ENCODE measurements at regions not wholly inside any gene's neighbourhood (a gene's known extent, or its start where the extent isn't known, plus 50 kb on each side); places are given as distances from the start of the nearest gene placed in this dataset.
"Not testable (repeated sequence)": the region's sequence is repeated elsewhere in the genome, so short reads cannot be mapped to it uniquely, and the experiment has no call there.

DNA sequence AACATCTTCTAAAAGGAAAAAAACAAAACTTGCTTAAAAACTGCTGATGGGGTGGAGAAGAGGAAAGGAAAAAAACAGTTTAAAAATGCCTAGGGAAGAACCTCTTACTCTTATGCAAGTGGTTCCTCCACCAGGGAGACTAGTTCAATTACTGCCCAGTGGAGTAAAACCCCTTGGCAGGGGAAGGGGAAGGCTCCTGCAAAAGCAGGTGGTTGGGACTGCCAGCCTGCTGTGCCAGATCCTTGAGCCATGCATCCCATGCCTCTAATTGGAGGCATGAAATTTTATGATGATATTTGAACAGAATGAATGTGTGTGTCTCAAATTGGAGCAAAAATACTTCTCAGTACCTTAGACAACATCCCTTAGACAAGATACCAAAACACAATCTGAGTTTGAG, 118.8 kb downstream of the FSCB start:
- no peak for DNase-seq (ENCODE audit: low read depth in 4 of 4, low spot score in 1 of 4)

DNA sequence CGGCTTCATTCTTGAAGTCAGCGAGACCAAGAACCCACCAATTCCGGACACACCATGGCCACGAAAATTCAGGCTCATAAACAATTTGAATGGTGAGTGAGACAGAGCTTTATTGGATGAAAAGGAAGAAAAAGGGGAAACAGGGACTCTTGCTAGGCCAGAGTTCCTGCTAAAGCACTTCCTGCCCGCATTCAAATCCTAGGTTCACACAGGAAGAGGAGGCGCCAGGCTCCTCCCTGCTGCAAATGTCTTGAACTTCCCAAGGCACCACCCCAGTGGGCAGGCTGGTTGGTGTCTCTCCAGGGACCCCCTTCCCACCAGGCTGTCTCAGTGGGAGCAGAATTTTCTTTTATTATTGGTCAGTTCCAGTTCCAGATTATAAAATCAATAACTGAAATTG, 121.2 kb downstream of the FSCB start:
- no peak for DNase-seq (ENCODE audit: low read depth in 4 of 4, low spot score in 1 of 4)

DNA sequence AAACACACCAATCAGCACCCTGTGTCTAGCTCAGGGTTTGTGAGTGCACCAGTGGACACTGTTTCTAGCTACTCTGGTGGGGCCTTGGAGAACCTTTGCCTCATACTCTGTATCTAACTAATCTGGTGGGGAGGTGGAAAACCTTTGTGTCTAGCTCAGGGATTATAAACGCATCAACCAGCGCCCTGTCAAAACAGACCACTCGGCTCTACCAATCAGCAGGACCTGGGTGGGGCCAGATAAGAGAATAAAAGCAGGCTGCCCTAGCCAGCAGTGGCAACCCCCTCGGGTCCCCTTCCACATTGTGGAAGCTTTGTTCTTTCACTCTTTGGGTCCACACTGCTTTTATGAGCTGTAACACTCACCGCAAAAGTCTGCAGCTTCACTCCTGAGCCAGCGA, 121.8 kb downstream of the FSCB start:
- not testable (repeated sequence) for DNase-seq (ENCODE audit: low read depth in 4 of 4, low spot score in 1 of 4)

DNA sequence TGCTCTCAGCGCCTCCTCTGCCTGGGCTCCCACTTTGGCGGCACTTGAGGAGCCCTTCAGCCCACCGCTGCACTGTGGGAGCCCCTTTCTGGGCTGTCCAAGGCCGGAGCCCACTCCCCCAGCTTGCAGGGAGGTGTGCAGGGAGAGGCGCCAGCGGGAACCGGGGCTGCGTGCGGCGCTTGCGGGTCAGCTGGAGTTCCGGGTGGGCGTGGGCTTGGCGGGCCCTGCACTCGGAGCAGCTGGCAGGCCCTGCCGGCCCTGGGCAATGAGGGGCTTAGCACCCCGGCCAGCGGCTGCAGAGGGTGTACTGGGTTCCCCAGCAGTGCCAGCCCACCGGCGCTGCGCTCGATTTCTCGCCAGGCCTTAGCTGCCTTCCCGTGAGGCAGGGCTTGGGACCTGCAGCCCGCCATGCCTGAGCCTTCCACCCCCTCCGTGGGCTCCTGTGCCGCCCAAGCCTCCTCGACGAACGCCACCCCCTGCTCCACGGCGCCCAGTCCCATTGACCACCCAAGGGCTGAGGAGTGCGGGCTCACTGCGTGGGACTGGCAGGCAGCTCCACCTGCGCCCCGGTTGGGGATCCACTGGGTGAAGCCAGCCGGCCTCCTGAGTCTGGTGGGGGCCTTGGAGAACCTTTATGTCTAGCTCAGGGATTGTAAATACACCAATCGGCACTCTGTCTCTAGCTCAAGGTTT, 122.3 kb downstream of the FSCB start:
- DNase-seq (ENCODE audit: low read depth in 4 of 4, low spot score in 1 of 4): not testable (repeated sequence)

DNA sequence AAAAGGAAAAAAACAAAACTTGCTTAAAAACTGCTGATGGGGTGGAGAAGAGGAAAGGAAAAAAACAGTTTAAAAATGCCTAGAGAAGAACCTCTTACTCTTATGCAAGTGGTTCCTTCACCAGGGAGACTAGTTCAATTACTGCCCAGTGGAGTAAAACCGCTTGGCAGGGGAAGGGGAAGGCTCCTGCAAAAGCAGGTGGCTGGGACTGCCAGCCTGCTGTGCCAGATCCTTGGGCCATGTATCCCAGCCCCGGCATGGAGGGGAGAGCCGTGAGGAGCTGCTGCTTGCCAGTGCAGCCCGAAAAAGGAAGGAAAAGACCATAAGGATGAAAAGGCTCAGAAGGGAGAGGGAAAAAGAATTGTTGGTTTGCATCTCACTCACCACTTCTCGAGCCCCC, 123.0 kb downstream of the FSCB start:
- DNase-seq (ENCODE audit: low read depth in 4 of 4, low spot score in 1 of 4): no peak

DNA sequence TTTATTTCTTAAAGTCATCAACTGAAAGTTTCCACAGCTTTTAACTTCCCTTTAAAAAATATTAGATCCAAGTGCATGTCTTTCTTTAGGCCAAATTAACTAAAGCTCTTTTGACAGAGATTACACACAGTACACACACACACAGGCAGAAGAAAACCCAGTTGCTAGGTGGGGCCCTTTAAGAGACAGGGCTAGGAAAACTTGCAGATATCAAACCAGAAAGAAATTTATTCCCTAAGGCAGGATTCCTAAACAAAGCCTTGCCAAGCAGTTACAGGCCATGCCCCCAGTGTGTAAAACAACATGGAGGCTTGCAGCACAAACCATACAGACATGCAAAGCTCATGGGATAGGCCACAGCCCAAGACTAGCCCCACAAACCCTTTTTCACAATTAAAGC, 123.4 kb downstream of the FSCB start:
- no peak for DNase-seq (ENCODE audit: low read depth in 4 of 4, low spot score in 1 of 4)

DNA sequence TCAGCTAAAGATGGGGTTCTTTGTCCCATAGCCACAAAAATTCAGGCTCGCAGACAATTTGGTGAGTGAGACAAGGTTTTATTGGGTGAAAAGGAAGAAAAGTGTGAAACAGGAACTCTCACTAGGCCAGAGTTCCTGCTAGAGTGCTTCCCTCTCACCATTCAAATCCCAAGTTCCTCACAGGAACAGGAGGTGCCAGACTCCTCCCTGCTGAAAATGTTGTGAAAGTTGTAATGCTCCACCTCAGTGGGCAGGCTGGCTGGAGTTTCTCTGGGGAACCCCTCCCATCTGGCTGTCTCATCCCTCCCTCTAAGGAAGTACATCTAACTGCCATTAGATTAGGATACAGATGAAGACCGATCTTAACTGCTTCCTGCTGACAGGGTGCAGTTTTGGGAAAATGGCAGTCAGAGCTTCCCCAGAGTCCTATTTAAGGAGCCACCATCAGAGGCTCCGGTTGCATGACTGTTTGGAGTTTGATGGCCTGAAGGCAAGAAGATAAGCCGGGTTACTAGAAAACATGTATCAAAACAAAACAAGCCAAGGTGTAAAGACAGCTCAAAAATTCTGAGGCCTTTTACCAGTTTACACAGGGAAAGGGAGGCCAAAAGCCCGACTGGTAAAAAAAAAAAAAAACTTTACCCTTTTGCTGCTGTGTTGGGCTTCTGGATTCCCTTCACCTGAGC, 127.6 kb downstream of the FSCB start:
- no peak for DNase-seq (ENCODE audit: low read depth in 4 of 4, low spot score in 1 of 4)

DNA sequence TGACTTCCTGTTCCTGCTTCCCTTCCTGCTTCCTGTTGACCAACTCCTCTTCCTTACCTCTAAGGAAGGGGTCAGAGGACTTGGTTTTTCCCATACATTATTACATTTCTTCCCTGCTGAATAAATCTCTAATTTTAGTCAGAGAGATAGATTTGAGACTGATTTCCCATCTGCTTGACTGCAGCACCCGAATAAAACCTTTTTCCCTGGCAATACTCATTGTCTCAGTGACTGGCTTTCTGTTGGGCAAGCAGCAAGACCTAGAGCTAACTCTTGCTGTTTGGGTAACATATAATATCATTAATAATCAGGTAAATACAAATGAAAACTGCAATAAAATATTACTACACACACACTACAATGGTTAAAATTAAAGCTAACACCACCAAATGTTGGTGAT, 132.2 kb downstream of the FSCB start:
- DNase-seq (ENCODE audit: low read depth in 4 of 4, low spot score in 1 of 4): no peak

DNA sequence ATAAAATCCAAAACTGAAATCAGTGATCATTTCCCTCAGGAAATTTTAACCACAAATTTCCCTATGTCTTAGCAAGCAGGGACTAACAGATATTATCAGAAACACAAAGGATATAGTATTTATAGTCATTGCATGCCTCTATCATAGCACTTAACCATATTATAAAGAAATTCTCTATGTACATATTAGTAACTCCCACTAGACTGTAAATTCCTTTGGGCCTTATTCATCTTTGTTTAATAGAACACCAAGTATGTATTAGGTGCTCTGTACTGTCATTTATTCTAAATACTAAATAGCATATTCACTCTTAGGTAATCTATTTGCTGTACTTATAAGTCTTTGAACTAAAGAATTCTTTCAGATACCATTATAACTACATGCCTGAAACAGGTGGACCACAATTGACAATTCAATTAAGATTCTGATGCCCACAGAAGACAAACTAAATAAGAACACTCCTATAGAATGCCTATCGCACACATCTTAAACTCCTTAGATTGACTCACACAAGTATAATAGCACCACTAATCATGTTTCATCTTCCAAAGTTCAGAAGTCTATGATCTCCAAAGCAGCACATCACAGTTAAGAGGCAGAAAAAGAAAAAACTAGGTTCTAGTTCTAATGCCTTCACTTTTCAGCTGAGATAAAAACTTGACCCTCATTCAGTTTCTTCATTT, 134.1 kb downstream of the FSCB start:
- DNase-seq (ENCODE audit: low read depth in 4 of 4, low spot score in 1 of 4): no peak

DNA sequence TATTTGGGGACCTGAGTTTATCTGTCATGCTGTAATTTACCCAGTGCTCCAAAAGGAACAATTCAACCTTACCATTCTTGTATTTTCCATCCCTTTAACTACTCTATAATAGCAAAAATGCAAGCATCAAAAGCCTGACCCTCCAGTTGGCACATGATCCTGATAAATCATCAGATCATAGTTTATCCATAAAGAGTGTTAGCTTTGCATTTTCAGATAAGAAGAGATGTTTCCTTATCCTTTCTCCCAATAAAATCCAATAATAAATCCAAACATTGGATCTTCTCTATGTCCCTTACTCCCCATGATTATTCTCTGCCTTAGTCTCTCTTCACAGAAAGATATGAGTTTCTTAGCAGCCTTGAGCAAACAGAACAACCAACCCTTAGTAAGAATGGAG, 134.9 kb downstream of the FSCB start:
- no peak for DNase-seq (ENCODE audit: low read depth in 4 of 4, low spot score in 1 of 4)

DNA sequence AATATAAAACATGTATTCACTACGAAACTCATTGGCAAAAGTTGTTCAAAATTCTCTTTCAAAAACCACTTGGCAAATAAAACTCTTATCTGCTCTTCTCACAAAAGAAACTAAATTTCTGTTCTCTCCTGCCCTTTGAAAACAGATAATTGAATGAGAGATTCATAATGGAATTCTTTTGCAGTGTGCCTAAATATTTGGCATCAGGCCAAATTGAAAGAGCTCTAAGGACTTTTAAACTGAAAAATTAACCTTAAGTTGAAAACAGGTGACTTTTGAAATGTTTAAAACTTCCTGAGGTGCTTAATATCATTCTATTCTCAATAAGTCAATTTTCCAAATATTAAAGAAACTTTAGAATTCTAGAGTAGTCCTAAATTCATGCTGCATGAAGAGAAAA, 136.4 kb downstream of the FSCB start:
- no peak for DNase-seq (ENCODE audit: low read depth in 4 of 4, low spot score in 1 of 4)

DNA sequence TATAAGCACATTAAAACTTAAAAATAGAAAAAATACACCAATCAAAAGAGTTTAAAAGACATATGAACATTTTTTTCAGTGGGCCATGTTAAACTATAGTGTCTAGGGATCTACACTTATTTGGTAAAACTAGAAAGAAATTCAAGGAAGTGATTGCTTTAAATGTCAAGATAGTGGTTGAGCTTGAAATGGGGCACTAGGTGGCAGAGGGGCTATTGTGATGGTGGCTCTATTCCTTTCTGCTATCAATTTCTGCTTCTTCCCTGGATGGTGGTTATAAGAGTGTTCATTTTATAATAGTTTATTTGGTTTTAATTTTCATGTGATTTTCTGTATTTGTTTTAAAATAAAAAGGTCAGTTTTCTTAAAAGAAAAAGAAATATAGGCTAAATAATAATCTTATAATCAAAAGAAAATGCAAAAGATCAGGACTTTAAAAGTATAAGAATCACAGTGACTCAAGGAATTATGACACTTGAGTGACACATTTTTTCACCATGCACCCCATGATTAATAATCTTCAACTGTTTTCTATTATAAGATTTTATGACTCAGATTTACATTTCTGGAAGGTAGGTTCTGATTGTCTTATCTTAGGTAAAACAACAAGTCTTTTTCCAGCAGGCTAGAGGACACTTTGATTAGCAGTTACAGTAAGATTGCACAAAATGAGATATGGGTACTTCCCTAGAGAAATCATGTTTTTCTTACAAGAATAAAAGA, 137.5 kb downstream of the FSCB start:
- DNase-seq (ENCODE audit: low read depth in 4 of 4, low spot score in 1 of 4): no peak

DNA sequence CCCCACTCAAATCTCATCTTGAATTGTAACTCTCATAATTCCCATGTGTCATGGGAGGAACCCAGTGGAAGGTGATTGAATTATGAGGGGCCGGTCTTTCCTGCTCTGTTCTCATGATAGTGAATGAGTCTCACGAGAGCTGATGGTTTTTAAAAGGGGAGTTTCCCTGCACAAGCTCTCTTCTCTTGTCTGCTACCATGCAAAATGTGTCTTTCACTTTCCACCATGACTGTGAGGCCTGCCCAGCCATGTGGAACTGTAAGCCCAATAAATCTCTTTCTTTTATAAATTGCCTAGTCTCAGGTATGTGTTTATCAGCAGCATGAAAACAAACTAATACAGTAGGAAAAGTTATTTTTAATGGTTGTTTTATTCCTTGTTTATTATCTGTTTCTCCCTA, 146.0 kb downstream of the FSCB start:
- DNase-seq (ENCODE audit: low read depth in 4 of 4, low spot score in 1 of 4): no peak

DNA sequence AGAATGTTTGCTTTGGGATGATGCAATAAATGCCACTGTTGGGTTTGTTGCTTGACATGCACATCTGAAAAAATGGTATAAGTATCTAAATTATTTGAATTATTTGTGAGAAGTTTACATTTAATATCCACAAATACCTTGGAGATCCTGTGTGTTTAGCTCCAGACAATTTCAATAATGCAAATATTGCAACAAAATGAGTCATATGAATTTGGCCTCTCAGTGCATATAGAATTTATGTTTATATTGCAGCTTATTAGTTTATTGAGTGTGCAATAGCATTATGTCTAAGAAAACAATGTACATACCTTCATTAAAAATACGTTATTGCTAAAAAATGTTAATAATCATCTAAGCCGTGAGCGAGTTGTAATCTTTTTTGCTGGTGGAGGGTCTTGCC, 153.3 kb downstream of the FSCB start:
- DNase-seq (ENCODE audit: low read depth in 4 of 4, low spot score in 1 of 4): no peak

DNA sequence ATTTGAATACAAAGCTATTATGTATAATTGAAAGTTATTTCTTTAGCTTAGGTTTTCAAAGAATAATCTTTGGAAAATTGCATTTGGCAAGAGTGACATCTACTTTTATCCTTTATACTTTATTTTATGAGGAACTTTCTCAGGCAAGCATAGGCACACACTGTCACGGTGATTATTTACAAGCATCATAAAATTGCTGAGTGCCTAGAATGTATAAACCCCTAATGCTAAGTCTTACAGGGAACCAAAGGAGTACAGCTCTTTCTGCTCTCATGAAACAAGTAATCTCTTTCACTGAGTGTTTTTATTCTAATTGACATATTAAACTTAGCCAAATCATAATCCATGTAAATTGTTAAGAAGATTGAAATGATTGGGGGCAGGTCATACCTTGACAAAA, 154.9 kb downstream of the FSCB start:
- no peak for DNase-seq (ENCODE audit: low read depth in 4 of 4, low spot score in 1 of 4)

DNA sequence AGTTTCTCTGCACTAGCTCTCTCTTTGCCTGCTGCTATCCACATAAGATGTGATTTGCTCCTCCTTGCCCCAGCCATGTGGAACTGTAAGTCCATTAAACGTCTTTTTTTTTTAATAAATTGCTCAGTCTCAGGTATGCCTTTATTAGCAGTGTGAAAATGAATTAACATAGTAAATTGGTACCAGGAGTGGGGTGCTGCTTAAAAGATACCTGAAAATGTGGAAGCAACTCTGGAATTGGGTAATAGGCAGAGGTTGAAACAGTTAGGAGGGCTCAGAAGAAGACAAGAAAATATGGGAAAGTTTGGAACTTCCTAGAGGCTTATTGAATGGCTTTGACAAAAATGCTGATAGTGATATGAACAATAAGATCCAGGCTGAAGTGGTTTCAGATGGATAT, 159.8 kb downstream of the FSCB start:
- DNase-seq (ENCODE audit: low read depth in 4 of 4, low spot score in 1 of 4): no peak

DNA sequence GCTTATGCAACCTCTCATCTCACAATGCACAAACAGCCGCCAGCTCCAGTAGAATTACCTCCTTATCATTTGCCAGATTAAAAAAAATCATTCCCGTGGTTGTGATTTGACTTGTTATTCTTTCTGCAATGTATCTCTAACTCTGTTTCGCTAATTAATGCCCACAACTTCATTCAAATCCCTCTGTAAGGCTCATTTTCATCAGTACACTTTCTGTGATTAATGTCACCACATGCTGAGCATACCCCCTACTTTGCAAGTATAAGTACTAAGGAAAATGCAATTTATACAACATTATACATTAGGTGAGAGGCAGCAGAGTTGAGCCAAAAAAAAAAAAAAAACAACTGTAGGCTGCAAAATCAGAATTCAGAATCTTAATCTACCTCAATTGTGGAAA, 166.0 kb downstream of the FSCB start:
- DNase-seq (ENCODE audit: low read depth in 4 of 4, low spot score in 1 of 4): no peak

DNA sequence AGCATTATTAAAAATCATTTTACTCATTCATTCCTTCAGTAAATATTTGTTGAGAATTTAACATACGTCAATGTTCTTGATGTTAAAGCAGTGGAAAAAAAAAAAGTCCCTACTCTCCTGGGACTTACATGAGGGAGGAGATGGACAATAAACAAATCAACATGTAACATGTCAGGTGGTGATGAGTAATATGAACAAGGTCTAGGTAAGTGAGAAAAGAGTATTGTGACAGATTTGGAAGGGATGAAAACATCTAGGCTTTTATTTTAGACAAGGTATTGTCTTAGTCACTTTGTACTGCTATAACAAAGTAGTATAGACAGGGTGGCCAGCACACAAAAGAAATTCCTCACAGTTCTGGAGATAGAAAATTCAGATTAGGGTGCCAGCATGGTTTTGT, 167.2 kb downstream of the FSCB start:
- DNase-seq (ENCODE audit: low read depth in 4 of 4, low spot score in 1 of 4): no peak

DNA sequence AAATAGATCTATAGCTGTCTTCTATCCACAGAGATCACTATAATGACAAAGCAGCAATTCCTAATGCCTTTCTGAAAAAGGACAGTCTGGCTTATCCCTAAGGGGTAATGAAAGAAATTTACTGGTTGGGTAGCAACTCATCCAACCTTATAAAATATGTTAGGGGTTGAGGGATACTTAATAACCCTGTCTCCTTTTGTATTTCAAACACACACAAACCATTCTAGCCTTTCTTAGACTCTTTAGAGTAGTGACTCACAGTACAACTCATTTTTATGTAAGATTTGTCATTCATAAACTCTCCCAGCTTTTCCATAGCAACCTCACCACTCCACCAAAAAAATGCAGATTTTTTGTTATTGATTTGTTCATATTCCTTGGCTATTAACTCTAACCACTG, 167.9 kb downstream of the FSCB start:
- no peak for DNase-seq (ENCODE audit: low read depth in 4 of 4, low spot score in 1 of 4)

DNA sequence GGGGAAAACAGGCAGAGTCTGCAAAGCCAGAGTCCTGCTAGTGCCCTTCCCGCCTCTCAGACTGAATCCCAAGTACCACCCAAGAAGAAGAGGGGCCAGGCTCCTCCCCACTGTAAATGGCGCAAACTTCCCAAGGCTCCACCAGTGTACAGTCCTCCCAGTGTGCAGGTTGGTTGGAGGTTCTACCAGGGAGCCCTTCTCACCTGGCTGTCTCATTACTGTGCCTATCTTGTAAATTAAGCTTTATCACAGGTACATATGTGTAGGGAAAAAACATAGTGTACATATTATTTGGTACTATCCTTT, 189.7 kb downstream of the FSCB start:
- no peak for DNase-seq (ENCODE audit: low read depth in 4 of 4, low spot score in 1 of 4)

DNA sequence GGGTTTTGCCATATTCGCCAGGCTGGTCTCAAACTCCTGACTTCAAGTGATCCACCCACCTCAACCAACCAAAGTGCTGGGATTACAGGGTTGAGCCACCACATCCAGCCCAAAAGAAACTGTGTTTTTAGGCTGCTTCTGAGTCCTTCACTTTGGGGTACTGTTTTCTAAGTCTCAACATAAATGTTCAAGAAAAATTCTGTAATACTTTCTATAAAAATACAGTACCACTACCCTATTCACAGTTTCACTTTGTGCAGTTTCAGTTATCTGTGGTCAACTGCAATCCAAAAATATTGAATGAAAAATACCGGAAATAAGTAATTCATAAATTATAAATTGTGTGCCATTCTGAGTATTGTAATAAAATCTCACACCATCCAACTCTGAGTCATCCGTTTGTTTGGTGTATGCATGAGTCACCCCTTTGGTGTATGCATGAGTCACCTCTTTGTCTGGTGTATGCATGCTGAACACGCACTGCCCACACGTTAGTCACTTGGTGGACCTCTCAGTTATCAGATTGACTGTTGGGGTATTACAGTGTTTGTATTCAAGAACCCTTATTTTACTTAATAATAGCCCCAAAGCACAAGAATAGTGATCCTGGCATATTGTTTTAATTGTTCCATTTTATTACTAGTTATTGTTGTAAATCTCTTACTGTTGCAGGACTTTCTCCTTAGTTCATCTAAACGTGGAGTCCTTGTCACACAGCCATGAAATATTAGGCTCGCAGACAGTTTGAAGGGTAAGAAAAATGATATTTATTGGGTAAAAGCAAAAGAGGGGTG, 190.2 kb downstream of the FSCB start:
- DNase-seq (ENCODE audit: low read depth in 4 of 4, low spot score in 1 of 4): no peak
